ENCODE measurements at regions not wholly inside any gene's neighbourhood (a gene's known extent, or its start where the extent isn't known, plus 50 kb on each side); places are given as distances from the start of the nearest gene placed in this dataset.
"Not testable (repeated sequence)": the region's sequence is repeated elsewhere in the genome, so short reads cannot be mapped to it uniquely, and the experiment has no call there.

- TF ChIP-seq POLR2A (IDR thresholded peaks at IDR 0.05; ENCODE audit: extremely low read depth, insufficient read length), result no peak
- DNase-seq (ENCODE audit: low read depth), result no peak
- no peak overlapping the region for H3K4me3 ChIP-seq (ENCODE audit: low read depth, low read length)
These were observed 59.6 kb downstream of the RNF187 start for GRCh38 chr1:228546541-228547463.

GRCh38 chr1:228547464-228547792 is 60.2 kb downstream of the RNF187 start:
- no peak overlapping the region for H3K4me3 ChIP-seq (ENCODE audit: low read depth, low read length)
- no peak for TF ChIP-seq MAX (IDR thresholded peaks at IDR 0.05; ENCODE audit: low read depth, low read length)
- TF ChIP-seq CTCF (IDR thresholded peaks at IDR 0.05; ENCODE audit: low read depth, low read length), result no peak
- TF ChIP-seq POLR2A (IDR thresholded peaks at IDR 0.05; ENCODE audit: extremely low read depth, insufficient read length), result no peak
- TF ChIP-seq MYC (IDR thresholded peaks at IDR 0.05; ENCODE audit: low read depth, low read length), result no peak
- no peak for DNase-seq (ENCODE audit: low read depth)

- TF ChIP-seq MAX (IDR thresholded peaks at IDR 0.05; ENCODE audit: low read depth, low read length) (no peak), MYC (IDR thresholded peaks at IDR 0.05; ENCODE audit: low read depth, low read length) (no peak), CTCF (IDR thresholded peaks at IDR 0.05; ENCODE audit: low read depth, low read length) (no peak), POLR2A (IDR thresholded peaks at IDR 0.05; ENCODE audit: extremely low read depth, insufficient read length) (no peak)
These were observed 61.6 kb downstream of the RNF187 start for GRCh38 chr1:228548788-228549187.

GRCh38 chr1:228552596-228553176 is 65.5 kb downstream of the RNF187 start:
- DNase-seq (ENCODE audit: low read depth), result no peak
- TF ChIP-seq MYC (IDR thresholded peaks at IDR 0.05; ENCODE audit: low read depth, low read length), result no peak
- H3K4me3 ChIP-seq (ENCODE audit: low read depth, low read length), result no peak overlapping the region

More at GRCh38 chr1:228548788-228549187, 61.6 kb downstream of the RNF187 start:
- no peak overlapping the region for H3K4me3 ChIP-seq (ENCODE audit: low read depth, low read length)
- no peak for DNase-seq (ENCODE audit: low read depth)

GRCh38 chr1:228554107-228554506 is 66.9 kb downstream of the RNF187 start:
- H3K4me3 ChIP-seq (ENCODE audit: low read depth, low read length), result no peak overlapping the region
- no peak for TF ChIP-seq POLR2A (IDR thresholded peaks at IDR 0.05; ENCODE audit: extremely low read depth, insufficient read length)
- no peak for TF ChIP-seq MYC (IDR thresholded peaks at IDR 0.05; ENCODE audit: low read depth, low read length)
- no peak for TF ChIP-seq CTCF (IDR thresholded peaks at IDR 0.05; ENCODE audit: low read depth, low read length)
- TF ChIP-seq MAX (IDR thresholded peaks at IDR 0.05; ENCODE audit: low read depth, low read length), result no peak
- no peak for DNase-seq (ENCODE audit: low read depth)

- TF ChIP-seq POLR2A (IDR thresholded peaks at IDR 0.05; ENCODE audit: extremely low read depth, insufficient read length), result no peak
- no peak for TF ChIP-seq MAX (IDR thresholded peaks at IDR 0.05; ENCODE audit: low read depth, low read length)
- TF ChIP-seq MYC (IDR thresholded peaks at IDR 0.05; ENCODE audit: low read depth, low read length), result no peak
- TF ChIP-seq CTCF (IDR thresholded peaks at IDR 0.05; ENCODE audit: low read depth, low read length), result no peak
- DNase-seq (ENCODE audit: low read depth), result peak; percentile 53
- H3K4me3 ChIP-seq (ENCODE audit: low read depth, low read length), result no peak overlapping the region
These were observed 68.2 kb downstream of the RNF187 start for GRCh38 chr1:228555074-228555994.

- not testable (repeated sequence) for H3K4me3 ChIP-seq (ENCODE audit: low read depth, low read length); DNase-seq (ENCODE audit: low read depth)
These were observed 69.7 kb downstream of the RNF187 start for GRCh38 chr1:228556634-228557430.
